Thymus (tissue), 11 donors: ENCODE measurements at regions not wholly inside any gene's neighbourhood (a gene's known extent, or its start where the extent isn't known, plus 50 kb on each side); places are given as distances from the start of the nearest gene placed in this dataset.

Experiments used
- DNase-seq, 9 donors: peaks; one replicate each; pipeline ENCODE4 v3.0.0-alpha.2; 2013; ENCODE audit warnings: low spot score in 9 of 9, low read depth in 6 of 9, missing footprints in 1 of 9
- H3K27ac ChIP-seq, 2 donors: one replicate each; pipeline ENCODE4 v1.5.1; 2013; ENCODE audit warnings: control low read depth in 1 of 2, low read depth in 1 of 2, low read length in 1 of 2, mild to moderate bottlenecking in 1 of 2, moderate library complexity in 1 of 2
- H3K27me3 ChIP-seq, 2 donors: one replicate each; pipeline ENCODE4 v1.5.1; 2013; ENCODE audit warnings: low read length in 1 of 2; ENCODE audit not compliant: control insufficient read depth in 2 of 2, insufficient read depth in 1 of 2
- H3K36me3 ChIP-seq, 2 donors: one replicate each; pipeline ENCODE4 v1.5.1; 2013; ENCODE audit warnings: low read length in 1 of 2, mild to moderate bottlenecking in 1 of 2, moderate library complexity in 1 of 2; ENCODE audit not compliant: control insufficient read depth in 2 of 2, insufficient read depth in 2 of 2
- H3K4me1 ChIP-seq, 2 donors: one replicate each; pipeline ENCODE4 v1.5.1; 2013; ENCODE audit warnings: low read length in 2 of 2; ENCODE audit not compliant: control insufficient read depth in 2 of 2, insufficient read depth in 2 of 2
- H3K4me3 ChIP-seq, 2 donors: one replicate each; pipeline ENCODE4 v1.5.1; 2013; ENCODE audit warnings: low read length in 2 of 2, control low read depth in 1 of 2, mild to moderate bottlenecking in 1 of 2
- H3K9me3 ChIP-seq, 2 donors: one replicate each; pipeline ENCODE4 v1.5.1; 2013; ENCODE audit warnings: low read length in 1 of 2, mild to moderate bottlenecking in 1 of 2; ENCODE audit not compliant: control insufficient read depth in 2 of 2, insufficient read depth in 1 of 2
- WGBS: extraction: QIAGEN DNeasy Blood & Tissue Kit; methylation state at CpG from one replicate; pipeline ENCODE4 v1.1.7; 2013; 5-methylcytosine and 5-hydroxymethylcytosine counted together
- donor health status: healthy.

DNA sequence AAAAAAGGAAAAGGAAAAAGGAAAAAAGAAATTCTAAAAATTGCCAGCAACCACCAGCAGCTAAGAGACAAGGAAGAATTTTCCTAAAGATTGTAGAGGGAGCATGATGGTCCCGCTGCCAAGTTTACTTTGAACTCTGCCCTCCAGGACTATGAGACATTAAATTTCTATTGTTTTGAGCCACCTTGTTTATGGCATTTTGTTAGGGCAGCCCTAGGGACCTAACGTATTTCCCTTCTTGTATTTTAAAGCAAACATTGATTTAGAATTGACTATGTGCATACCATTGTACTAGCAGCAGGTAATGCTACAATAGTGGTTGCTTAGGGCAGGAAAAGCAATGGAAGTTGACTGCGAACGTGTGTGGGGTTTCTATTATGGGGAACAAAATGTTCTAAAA lies 1414.2 kb downstream of the EFNB2 start:
- no peak overlapping the region for H3K4me3 ChIP-seq
- H3K36me3 ChIP-seq: no peaks in the 10 kb centered on the region
- no peaks in the 10 kb centered on the region for H3K4me1 ChIP-seq
- WGBS: 96% methylated on average over 4 of the region's 4 CpGs
- no peak for DNase-seq
- no peak overlapping the region for H3K27ac ChIP-seq
- no peaks in the 10 kb centered on the region for H3K27me3 ChIP-seq
- H3K9me3 ChIP-seq: no peaks in the 10 kb centered on the region

GRCh38 chr13:105118426-105118985 lies 1417.0 kb downstream of the EFNB2 start:
- Histone ChIP-seq H3K4me1 (no peaks in the 10 kb centered on the region), H3K4me3 (no peak overlapping the region), H3K27me3 (no peaks in the 10 kb centered on the region), H3K9me3 (no peaks in the 10 kb centered on the region), H3K36me3 (no peaks in the 10 kb centered on the region), H3K27ac (no peak overlapping the region)
- no peak for DNase-seq

DNA sequence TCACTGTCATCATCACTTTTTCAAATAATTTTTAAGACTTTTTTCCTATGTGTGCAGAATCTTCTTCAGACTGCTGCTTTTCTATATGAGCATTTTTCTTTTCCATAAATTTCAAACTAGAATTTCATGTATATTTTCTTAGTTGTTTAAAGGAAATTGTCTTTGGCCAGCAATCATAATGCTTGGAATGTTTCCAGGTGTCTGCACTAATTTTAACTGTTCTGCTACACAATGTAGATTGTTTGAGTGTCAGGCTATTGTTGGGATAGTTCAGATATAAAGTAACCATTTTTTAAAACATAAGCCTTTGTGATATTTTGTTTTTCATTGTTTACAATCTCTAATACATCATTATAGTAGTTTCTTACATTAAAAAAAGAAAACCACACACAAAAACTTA lies 1418.5 kb downstream of the EFNB2 start:
- H3K36me3 ChIP-seq: no peaks in the 10 kb centered on the region
- H3K9me3 ChIP-seq: no peaks in the 10 kb centered on the region
- H3K4me1 ChIP-seq: no peaks in the 10 kb centered on the region
- H3K27me3 ChIP-seq: no peaks in the 10 kb centered on the region
- H3K27ac ChIP-seq: no peak overlapping the region
- H3K4me3 ChIP-seq: no peak overlapping the region
- no peak for DNase-seq

- Histone ChIP-seq H3K9me3 (no peaks in the 10 kb centered on the region), H3K4me1 (no peaks in the 10 kb centered on the region), H3K27ac (no peak overlapping the region), H3K36me3 (no peaks in the 10 kb centered on the region), H3K4me3 (no peak overlapping the region), H3K27me3 (no peaks in the 10 kb centered on the region)
- DNase-seq: no peak
- WGBS: 98% methylated on average over 4 of the region's 4 CpGs
Measured at GRCh38 chr13:105112561-105112960, 1422.9 kb downstream of the EFNB2 start.

DNA sequence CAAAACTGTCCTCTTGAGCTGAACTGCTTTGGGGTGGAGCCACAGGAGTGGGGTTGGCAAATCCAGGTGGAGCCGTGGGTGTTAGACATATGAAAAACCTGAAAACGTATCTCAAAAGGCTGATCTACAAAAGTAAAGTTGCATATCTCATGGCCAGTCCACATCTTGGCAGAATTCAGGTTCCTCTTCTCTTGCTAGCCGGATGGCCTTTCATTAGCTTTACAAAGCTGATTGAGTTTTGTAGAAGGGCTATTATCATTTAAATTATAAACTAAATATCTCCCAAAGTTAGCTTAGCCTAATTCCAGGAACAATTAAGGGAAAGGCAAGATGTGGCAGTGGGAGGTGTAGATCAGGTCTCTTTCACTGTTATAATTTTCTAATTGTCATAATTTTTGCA lies 1427.7 kb downstream of the EFNB2 start:
- Histone ChIP-seq H3K27me3 (no peaks in the 10 kb centered on the region), H3K36me3 (no peaks in the 10 kb centered on the region), H3K27ac (no peak overlapping the region), H3K4me1 (no peaks in the 10 kb centered on the region), H3K4me3 (no peak overlapping the region), H3K9me3 (no peaks in the 10 kb centered on the region)
- no peak for DNase-seq
- 99% methylated on average over 3 of the region's 3 CpGs for WGBS

- no peaks in the 10 kb centered on the region for H3K4me1 ChIP-seq
- no peak overlapping the region for H3K27ac ChIP-seq
- H3K4me3 ChIP-seq: no peak overlapping the region
- DNase-seq: no peak
- no peaks in the 10 kb centered on the region for H3K36me3 ChIP-seq
- no peaks in the 10 kb centered on the region for H3K27me3 ChIP-seq
- H3K9me3 ChIP-seq: no peaks in the 10 kb centered on the region
- 98% methylated on average over 4 of the region's 4 CpGs for WGBS
Measured at GRCh38 chr13:105105471-105105870, 1430.0 kb downstream of the EFNB2 start.

GRCh38 chr13:105097521-105097920 lies 1437.9 kb downstream of the EFNB2 start:
- DNase-seq: no peak
- no peaks in the 10 kb centered on the region for H3K9me3 ChIP-seq
- no peak overlapping the region for H3K4me3 ChIP-seq
- H3K4me1 ChIP-seq: peaks cover 0 to 3% of the 10 kb centered on the region in 2 donors
- no peaks in the 10 kb centered on the region for H3K27me3 ChIP-seq
- no peaks in the 10 kb centered on the region for H3K36me3 ChIP-seq
- no peak overlapping the region for H3K27ac ChIP-seq

DNA sequence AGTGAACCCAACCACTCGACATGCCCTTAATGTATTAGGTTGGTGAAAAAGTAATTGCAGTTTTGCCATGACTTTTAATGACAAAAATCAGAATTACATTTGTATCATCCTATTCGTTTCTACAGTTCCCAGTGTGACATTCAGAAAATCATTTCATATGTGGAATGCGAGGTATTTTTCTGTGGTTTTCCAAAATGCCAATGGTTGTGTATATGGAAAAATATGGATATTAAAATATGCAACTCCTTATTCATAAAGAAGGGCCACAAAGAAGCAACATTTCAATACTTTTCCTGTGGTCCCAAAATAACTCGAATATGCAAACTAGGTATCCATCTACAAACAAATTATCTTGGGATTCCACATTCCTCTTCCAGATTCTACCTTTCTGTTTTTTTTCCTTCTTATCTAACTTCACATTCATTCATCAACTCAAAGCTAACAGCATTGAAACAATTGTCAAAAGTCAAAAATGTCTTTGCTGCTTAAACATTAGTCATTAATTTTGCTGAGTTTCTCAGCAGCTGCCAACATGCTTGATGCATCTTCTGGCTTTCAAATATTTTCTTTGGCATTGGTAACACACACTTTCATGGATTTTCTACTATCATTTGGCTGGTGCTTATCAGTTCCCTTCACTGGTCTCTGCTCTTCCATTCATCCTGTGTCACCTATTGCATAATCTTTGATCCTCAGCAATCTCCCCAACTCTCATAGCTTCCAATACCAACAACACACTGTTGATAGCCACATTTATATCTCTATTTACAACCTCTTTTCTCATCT lies 1445.4 kb downstream of the EFNB2 start:
- no peak for DNase-seq
- Histone ChIP-seq H3K36me3 (no peaks in the 10 kb centered on the region), H3K4me1 (no peaks in the 10 kb centered on the region), H3K27ac (no peak overlapping the region), H3K4me3 (no peak overlapping the region), H3K9me3 (no peaks in the 10 kb centered on the region), H3K27me3 (no peaks in the 10 kb centered on the region)
- WGBS: 71% methylated on average over 4 of the region's 4 CpGs

DNA sequence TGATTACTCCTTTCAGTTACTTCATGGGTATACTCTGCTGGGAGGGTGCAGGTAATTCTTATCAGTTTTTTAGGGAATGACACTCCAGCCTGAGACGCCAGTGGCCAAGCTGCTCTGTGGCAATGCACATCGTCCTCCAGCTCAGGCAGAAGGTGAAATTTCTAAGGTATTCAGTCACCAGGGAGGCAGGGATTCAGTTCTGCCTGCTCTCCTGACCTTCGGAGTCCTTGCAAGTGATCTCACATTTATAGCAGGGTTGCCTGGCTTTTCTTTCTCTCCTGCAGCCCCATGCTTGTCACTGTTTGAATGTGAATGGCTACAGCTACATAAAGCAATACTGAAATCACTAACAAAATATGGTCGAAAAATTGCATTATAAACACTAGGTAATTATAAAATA lies 1447.5 kb downstream of the EFNB2 start:
- no peak overlapping the region for H3K4me3 ChIP-seq
- no peaks in the 10 kb centered on the region for H3K36me3 ChIP-seq
- H3K27me3 ChIP-seq: no peaks in the 10 kb centered on the region
- DNase-seq: no peak
- 96% methylated on average over 4 of the region's 4 CpGs for WGBS
- no peaks in the 10 kb centered on the region for H3K9me3 ChIP-seq
- H3K4me1 ChIP-seq: no peaks in the 10 kb centered on the region
- H3K27ac ChIP-seq: no peak overlapping the region
